Thyroid gland (tissue), 4 donors: ENCODE measurements at regions not wholly inside any gene's neighbourhood (a gene's known extent, or its start where the extent isn't known, plus 50 kb on each side); places are given as distances from the start of the nearest gene placed in this dataset.

Experiments used
- CTCF ChIP-seq, 6 experiments: fragments of 200-600 bp in 3 of 6; fragments of 450-650 bp in 3 of 6; sonication (generic) in 3 of 6; IDR thresholded peaks; one replicate each; pipeline ENCODE4 v1.5.1; 2016 to 2019; ENCODE audit warnings: antibody characterized with exemption in 6 of 6, mild to moderate bottlenecking in 2 of 6, inconsistent platforms in 1 of 6, moderate library complexity in 1 of 6
- POLR2A ChIP-seq, 2 donors: fragments of 450-650 bp; IDR thresholded peaks; one replicate each; pipeline ENCODE4 v1.6.1; 2017; ENCODE audit warnings: antibody characterized with exemption in 2 of 2, mild to moderate bottlenecking in 2 of 2, moderate library complexity in 1 of 2

DNA sequence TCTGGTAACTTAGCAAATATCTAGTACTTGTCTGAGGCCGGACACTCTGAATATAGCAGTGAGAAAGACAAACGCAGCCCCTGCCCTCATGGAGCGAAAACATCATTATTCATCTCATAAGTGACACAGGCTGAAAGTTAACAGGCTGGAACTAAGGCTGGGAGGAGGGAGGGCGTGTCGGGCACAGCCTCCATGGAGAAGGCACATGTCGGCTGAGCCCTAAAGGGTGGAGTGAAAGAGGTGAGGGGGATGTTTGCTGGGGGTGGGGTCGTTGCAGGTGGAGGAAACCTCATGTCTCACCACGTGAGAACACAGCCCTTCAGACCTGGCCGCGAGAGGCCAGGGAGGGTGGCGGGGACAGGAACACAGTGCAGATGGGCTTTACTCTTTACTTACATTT, 108.8 kb upstream of the FOXC1 start:
- TF ChIP-seq POLR2A (IDR thresholded peaks at IDR 0.05) (no peak), CTCF (IDR thresholded peaks at IDR 0.05) (no peak)
